Liver (tissue), 3 donors: ENCODE measurements at regions not wholly inside any gene's neighbourhood (a gene's known extent, or its start where the extent isn't known, plus 50 kb on each side); places are given as distances from the start of the nearest gene placed in this dataset.

Experiments used
- FOXA1 ChIP-seq: IDR thresholded peaks from 2 replicates; pipeline ENCODE4 v1.6.1; 2016; ENCODE audit warnings: antibody characterized with exemption
- GABPA ChIP-seq, 2 donors: IDR thresholded peaks in 1 of 2; conservative IDR thresholded peaks in 1 of 2; 2 replicates each; pipeline ENCODE4 v1.6.1; 2016; ENCODE audit warnings: antibody characterized with exemption in 2 of 2, mild to moderate bottlenecking in 1 of 2, moderate library complexity in 1 of 2
- HNF4A ChIP-seq, 2 donors: conservative IDR thresholded peaks; 2 replicates each; pipeline ENCODE4 v1.6.1; 2016; ENCODE audit warnings: antibody characterized with exemption in 2 of 2, mild to moderate bottlenecking in 2 of 2
- JUND ChIP-seq, 2 donors: IDR thresholded peaks; 2 replicates each; pipeline ENCODE4 v1.6.1; 2016; ENCODE audit warnings: antibody characterized with exemption in 2 of 2
- RAD21 ChIP-seq, 2 donors: IDR thresholded peaks; 2 replicates each; pipeline ENCODE4 v1.6.1; 2016; ENCODE audit warnings: antibody characterized with exemption in 2 of 2, mild to moderate bottlenecking in 2 of 2
- RXRA ChIP-seq, 2 donors: IDR thresholded peaks; 2 replicates each; pipeline ENCODE4 v1.6.1; 2017 to 2018; ENCODE audit warnings: antibody characterized with exemption in 2 of 2, mild to moderate bottlenecking in 1 of 2
- SP1 ChIP-seq: IDR thresholded peaks from 2 replicates; pipeline ENCODE4 v1.6.1; 2018; ENCODE audit warnings: antibody characterized with exemption, mild to moderate bottlenecking
- TAF1 ChIP-seq: conservative IDR thresholded peaks from 2 replicates; pipeline ENCODE4 v1.6.1; 2016; ENCODE audit warnings: antibody characterized with exemption, mild to moderate bottlenecking
- YY1 ChIP-seq: IDR thresholded peaks from 2 replicates; pipeline ENCODE4 v1.6.1; 2016; ENCODE audit warnings: antibody characterized with exemption, mild to moderate bottlenecking
- TF ChIP-seq, protein P1 (sequence below): fragments of 150-350 bp; IDR thresholded peaks from 2 replicates; pipeline ENCODE4 v1.5.1; 2017; ENCODE audit warnings: improper control_type of control experiment, low read depth, low read length; ENCODE audit not compliant: missing input control
- TF ChIP-seq, protein P2 (sequence below): IDR thresholded peaks from 2 replicates; pipeline ENCODE4 v1.6.1; 2016; ENCODE audit warnings: antibody characterized with exemption
- TF ChIP-seq, protein P3 (sequence below): IDR thresholded peaks from 2 replicates; pipeline ENCODE4 v1.6.1; 2016; ENCODE audit warnings: antibody characterized with exemption, mild to moderate bottlenecking
- TF ChIP-seq, protein P4 (sequence below): IDR thresholded peaks from 2 replicates; pipeline ENCODE4 v1.6.1; 2016; ENCODE audit warnings: antibody characterized with exemption
- donor health status: healthy.
- donor health status: healthy.

DNA sequence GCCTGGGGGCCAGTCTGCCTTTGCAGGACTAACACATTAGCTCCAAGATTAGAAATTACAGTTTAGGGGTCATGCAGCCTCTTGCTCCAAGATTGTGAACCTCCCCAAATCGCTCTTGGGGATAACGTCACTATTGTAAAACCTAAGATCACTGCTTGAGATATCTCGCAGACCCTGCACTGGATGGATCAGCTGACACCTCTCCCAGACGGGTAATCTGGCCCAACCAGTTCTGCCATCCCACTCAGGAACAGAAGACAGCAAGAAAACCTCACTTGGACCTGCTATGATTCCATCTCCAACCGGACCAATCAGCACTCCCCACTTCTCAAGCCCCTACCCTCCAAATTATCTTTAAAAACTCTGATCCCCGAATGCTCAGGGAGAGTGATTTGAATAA is 431.2 kb downstream of the GPM6A start:
- TF ChIP-seq, protein P1, sequence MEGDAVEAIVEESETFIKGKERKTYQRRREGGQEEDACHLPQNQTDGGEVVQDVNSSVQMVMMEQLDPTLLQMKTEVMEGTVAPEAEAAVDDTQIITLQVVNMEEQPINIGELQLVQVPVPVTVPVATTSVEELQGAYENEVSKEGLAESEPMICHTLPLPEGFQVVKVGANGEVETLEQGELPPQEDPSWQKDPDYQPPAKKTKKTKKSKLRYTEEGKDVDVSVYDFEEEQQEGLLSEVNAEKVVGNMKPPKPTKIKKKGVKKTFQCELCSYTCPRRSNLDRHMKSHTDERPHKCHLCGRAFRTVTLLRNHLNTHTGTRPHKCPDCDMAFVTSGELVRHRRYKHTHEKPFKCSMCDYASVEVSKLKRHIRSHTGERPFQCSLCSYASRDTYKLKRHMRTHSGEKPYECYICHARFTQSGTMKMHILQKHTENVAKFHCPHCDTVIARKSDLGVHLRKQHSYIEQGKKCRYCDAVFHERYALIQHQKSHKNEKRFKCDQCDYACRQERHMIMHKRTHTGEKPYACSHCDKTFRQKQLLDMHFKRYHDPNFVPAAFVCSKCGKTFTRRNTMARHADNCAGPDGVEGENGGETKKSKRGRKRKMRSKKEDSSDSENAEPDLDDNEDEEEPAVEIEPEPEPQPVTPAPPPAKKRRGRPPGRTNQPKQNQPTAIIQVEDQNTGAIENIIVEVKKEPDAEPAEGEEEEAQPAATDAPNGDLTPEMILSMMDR: no peak
- TF ChIP-seq JUND (IDR thresholded peaks at IDR 0.05) (no peak), SP1 (no peak), GABPA (IDR thresholded peaks at IDR 0.05 in 1 of 2, conservative IDR thresholded peaks at IDR 0.05 in 1 of 2) (no peak), TAF1 (no peak), RXRA (IDR thresholded peaks at IDR 0.05) (no peak), FOXA1 (no peak), HNF4A (conservative IDR thresholded peaks at IDR 0.05) (no peak), YY1 (no peak), RAD21 (IDR thresholded peaks at IDR 0.05) (no peak)
- TF ChIP-seq, protein P2, sequence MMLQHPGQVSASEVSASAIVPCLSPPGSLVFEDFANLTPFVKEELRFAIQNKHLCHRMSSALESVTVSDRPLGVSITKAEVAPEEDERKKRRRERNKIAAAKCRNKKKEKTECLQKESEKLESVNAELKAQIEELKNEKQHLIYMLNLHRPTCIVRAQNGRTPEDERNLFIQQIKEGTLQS: no peak
- TF ChIP-seq, protein P3, sequence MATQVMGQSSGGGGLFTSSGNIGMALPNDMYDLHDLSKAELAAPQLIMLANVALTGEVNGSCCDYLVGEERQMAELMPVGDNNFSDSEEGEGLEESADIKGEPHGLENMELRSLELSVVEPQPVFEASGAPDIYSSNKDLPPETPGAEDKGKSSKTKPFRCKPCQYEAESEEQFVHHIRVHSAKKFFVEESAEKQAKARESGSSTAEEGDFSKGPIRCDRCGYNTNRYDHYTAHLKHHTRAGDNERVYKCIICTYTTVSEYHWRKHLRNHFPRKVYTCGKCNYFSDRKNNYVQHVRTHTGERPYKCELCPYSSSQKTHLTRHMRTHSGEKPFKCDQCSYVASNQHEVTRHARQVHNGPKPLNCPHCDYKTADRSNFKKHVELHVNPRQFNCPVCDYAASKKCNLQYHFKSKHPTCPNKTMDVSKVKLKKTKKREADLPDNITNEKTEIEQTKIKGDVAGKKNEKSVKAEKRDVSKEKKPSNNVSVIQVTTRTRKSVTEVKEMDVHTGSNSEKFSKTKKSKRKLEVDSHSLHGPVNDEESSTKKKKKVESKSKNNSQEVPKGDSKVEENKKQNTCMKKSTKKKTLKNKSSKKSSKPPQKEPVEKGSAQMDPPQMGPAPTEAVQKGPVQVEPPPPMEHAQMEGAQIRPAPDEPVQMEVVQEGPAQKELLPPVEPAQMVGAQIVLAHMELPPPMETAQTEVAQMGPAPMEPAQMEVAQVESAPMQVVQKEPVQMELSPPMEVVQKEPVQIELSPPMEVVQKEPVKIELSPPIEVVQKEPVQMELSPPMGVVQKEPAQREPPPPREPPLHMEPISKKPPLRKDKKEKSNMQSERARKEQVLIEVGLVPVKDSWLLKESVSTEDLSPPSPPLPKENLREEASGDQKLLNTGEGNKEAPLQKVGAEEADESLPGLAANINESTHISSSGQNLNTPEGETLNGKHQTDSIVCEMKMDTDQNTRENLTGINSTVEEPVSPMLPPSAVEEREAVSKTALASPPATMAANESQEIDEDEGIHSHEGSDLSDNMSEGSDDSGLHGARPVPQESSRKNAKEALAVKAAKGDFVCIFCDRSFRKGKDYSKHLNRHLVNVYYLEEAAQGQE: no peak
- TF ChIP-seq, protein P4, sequence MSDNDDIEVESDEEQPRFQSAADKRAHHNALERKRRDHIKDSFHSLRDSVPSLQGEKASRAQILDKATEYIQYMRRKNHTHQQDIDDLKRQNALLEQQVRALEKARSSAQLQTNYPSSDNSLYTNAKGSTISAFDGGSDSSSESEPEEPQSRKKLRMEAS: no peak
